ENCODE measurements at regions not wholly inside any gene's neighbourhood (a gene's known extent, or its start where the extent isn't known, plus 50 kb on each side); places are given as distances from the start of the nearest gene placed in this dataset.

- H3K4me1 ChIP-seq (ENCODE audit: insufficient read depth, low read length) = no peaks in the 10 kb centered on the region
- no TSS peak for BruUV-seq (replicated peaks)
- ATAC-seq = no peak
- in situ Hi-C loops (cut with HindIII; ENCODE audit: extremely low pct_ligation_motif_present, low pct_unique_long_range_greater_than_20kb) = loop anchor here (10.0 to 25.0 kb wide), 3 partner anchors 445 to 1203 kb away; no protein-coding TSS in a partner anchor
- POLR2A ChIA-PET = no interaction called here
- no peak overlapping the region for H3K4me2 ChIP-seq (ENCODE audit: low read depth, low read length)
- no peak overlapping the region for H2AFZ ChIP-seq (ENCODE audit: low read length)
- CTCF ChIA-PET (ENCODE audit: low intra/inter-chr PET ratio, low total read pairs) = no interaction called here
- intact Hi-C loops (cut with micrococcal nuclease; ENCODE audit: unreplicated experiment) = loop anchor here (5.0 kb wide), 1 partner anchor 1448 kb away; no protein-coding TSS in a partner anchor
- H3K4me3 ChIP-seq (replicated peaks in 1 of 3; ENCODE audit: insufficient read depth in 1 of 3, low read depth in 2 of 3, low read length in 3 of 3) = no peak overlapping the region
- TF ChIP-seq ZNF552 (CRISPR knock-in tag; IDR thresholded peaks at IDR 0.05; ENCODE audit: borderline replicate concordance) (no peak), ZNF136 (CRISPR knock-in tag; IDR thresholded peaks at IDR 0.05; ENCODE audit: low read depth) (no peak), ZNF460 (CRISPR knock-in tag; IDR thresholded peaks at IDR 0.05; ENCODE audit: borderline replicate concordance) (no peak), HNRNPH1 (optimal IDR thresholded peaks at IDR 0.05; ENCODE audit: low read depth, low read length) (no peak)
- TF ChIP-seq, protein P1, sequence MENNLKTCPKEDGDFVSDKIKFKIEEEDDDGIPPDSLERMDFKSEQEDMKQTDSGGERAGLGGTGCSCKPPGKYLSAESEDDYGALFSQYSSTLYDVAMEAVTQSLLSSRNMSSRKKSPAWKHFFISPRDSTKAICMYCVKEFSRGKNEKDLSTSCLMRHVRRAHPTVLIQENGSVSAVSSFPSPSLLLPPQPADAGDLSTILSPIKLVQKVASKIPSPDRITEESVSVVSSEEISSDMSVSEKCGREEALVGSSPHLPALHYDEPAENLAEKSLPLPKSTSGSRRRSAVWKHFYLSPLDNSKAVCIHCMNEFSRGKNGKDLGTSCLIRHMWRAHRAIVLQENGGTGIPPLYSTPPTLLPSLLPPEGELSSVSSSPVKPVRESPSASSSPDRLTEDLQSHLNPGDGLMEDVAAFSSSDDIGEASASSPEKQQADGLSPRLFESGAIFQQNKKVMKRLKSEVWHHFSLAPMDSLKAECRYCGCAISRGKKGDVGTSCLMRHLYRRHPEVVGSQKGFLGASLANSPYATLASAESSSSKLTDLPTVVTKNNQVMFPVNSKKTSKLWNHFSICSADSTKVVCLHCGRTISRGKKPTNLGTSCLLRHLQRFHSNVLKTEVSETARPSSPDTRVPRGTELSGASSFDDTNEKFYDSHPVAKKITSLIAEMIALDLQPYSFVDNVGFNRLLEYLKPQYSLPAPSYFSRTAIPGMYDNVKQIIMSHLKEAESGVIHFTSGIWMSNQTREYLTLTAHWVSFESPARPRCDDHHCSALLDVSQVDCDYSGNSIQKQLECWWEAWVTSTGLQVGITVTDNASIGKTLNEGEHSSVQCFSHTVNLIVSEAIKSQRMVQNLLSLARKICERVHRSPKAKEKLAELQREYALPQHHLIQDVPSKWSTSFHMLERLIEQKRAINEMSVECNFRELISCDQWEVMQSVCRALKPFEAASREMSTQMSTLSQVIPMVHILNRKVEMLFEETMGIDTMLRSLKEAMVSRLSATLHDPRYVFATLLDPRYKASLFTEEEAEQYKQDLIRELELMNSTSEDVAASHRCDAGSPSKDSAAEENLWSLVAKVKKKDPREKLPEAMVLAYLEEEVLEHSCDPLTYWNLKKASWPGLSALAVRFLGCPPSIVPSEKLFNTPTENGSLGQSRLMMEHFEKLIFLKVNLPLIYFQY (CRISPR knock-in tag; IDR thresholded peaks at IDR 0.05; ENCODE audit: borderline replicate concordance) = no peak
- TF ChIP-seq, protein P2, sequence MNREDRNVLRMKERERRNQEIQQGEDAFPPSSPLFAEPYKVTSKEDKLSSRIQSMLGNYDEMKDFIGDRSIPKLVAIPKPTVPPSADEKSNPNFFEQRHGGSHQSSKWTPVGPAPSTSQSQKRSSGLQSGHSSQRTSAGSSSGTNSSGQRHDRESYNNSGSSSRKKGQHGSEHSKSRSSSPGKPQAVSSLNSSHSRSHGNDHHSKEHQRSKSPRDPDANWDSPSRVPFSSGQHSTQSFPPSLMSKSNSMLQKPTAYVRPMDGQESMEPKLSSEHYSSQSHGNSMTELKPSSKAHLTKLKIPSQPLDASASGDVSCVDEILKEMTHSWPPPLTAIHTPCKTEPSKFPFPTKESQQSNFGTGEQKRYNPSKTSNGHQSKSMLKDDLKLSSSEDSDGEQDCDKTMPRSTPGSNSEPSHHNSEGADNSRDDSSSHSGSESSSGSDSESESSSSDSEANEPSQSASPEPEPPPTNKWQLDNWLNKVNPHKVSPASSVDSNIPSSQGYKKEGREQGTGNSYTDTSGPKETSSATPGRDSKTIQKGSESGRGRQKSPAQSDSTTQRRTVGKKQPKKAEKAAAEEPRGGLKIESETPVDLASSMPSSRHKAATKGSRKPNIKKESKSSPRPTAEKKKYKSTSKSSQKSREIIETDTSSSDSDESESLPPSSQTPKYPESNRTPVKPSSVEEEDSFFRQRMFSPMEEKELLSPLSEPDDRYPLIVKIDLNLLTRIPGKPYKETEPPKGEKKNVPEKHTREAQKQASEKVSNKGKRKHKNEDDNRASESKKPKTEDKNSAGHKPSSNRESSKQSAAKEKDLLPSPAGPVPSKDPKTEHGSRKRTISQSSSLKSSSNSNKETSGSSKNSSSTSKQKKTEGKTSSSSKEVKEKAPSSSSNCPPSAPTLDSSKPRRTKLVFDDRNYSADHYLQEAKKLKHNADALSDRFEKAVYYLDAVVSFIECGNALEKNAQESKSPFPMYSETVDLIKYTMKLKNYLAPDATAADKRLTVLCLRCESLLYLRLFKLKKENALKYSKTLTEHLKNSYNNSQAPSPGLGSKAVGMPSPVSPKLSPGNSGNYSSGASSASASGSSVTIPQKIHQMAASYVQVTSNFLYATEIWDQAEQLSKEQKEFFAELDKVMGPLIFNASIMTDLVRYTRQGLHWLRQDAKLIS (CRISPR knock-in tag; IDR thresholded peaks at IDR 0.05) = no peak
- no peak overlapping the region for H3K27ac ChIP-seq (ENCODE audit: extremely low read length, insufficient read depth, low read length)
- FAIRE-seq = no peak
- no peak for DNase-seq (ENCODE audit: low spot score)
- no peaks in the 10 kb centered on the region for H3K36me3 ChIP-seq (replicated peaks in 1 of 2; ENCODE audit: control insufficient read depth in 1 of 2, insufficient read depth in 2 of 2, low read length in 2 of 2)
- WGBS (ENCODE audit: low lambda C conversion rate) = 1% methylated on average over 6 of the region's 6 CpGs
- H3K27me3 ChIP-seq (ENCODE audit: control insufficient read depth in 1 of 2, insufficient read depth in 2 of 2, low read length in 2 of 2) = no peaks in the 10 kb centered on the region
- H3K9me3 ChIP-seq (ENCODE audit: low read length) = no peaks in the 10 kb centered on the region
- no peaks in the 10 kb centered on the region for H3K79me2 ChIP-seq (ENCODE audit: insufficient read depth, low read length)
- no peak overlapping the region for H3K9ac ChIP-seq (ENCODE audit: insufficient read depth, low read depth, low read length)
- H4K20me1 ChIP-seq (ENCODE audit: insufficient read depth, low read length) = no peaks in the 10 kb centered on the region
Measured at GRCh38 chr5:164009621-164010020, 504.2 kb downstream of the MAT2B start.
